ENCODE measurements at regions not wholly inside any gene's neighbourhood (a gene's known extent, or its start where the extent isn't known, plus 50 kb on each side); places are given as distances from the start of the nearest gene placed in this dataset.

DNA sequence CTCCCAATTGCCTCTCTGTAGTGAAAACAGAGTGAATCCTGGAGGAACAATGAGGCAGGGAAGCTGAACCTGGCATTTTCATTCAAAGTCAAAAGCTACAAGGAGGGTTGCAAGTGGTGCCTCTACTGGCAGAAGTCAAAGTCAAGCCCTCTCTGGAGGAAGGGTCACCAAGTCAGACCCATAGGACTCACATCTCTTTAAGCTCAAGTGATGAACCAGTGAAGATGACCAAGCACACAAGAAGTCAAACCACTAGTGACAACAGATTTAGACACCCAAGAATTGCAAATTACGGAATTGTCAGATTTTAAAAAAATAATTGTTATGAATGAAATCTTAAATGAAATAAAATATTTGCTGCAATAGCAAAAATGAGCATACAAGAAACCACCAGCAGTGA, 81.1 kb upstream of the ATP1B1 start:
- Histone ChIP-seq H3K9me3 (ENCODE audit: severe bottlenecking) (no peaks in the 10 kb centered on the region), H3K36me3 (no peaks in the 10 kb centered on the region), H3K27ac (no peak overlapping the region), H3K27me3 (ENCODE audit: insufficient read depth, low read depth, severe bottlenecking) (no peaks in the 10 kb centered on the region), H3K4me3 (ENCODE audit: low read depth, low read length) (no peak overlapping the region)
- TF ChIP-seq, protein P1, sequence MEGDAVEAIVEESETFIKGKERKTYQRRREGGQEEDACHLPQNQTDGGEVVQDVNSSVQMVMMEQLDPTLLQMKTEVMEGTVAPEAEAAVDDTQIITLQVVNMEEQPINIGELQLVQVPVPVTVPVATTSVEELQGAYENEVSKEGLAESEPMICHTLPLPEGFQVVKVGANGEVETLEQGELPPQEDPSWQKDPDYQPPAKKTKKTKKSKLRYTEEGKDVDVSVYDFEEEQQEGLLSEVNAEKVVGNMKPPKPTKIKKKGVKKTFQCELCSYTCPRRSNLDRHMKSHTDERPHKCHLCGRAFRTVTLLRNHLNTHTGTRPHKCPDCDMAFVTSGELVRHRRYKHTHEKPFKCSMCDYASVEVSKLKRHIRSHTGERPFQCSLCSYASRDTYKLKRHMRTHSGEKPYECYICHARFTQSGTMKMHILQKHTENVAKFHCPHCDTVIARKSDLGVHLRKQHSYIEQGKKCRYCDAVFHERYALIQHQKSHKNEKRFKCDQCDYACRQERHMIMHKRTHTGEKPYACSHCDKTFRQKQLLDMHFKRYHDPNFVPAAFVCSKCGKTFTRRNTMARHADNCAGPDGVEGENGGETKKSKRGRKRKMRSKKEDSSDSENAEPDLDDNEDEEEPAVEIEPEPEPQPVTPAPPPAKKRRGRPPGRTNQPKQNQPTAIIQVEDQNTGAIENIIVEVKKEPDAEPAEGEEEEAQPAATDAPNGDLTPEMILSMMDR (IDR thresholded peaks at IDR 0.05; ENCODE audit: low read depth, low read length) = no peak
- no peak for DNase-seq

DNA sequence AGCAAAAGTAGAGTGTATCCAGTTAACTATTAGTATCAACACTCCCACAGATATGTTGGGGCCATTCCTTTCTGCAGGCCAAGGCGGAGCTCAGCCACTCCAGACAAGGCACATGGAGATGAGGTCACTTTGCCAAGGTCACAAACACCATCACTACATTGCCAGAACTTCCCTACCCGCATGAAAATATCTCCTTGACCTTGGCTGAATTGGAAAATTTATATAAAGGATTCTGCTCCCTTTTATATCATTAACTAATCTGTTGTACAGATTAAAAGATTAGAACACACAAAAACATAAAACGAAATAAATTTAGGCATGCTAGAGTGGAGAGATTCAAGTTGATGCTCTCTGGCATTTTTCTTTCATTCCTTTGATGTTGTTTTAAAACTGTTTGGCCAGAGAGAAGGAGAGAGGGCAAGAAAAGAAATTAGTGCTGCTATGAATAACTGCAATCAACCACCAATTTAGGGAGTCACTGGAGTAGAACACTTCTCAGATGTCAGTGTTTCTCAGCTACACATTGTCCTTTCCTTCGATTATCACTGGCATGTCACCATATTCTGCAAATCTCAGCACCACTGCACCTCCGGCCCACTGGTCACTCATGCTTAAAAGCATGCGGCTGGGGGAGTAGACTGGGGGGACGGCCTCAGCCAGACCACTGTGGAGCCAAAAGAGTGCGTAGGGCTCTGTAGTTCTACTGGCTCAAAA, 78.7 kb upstream of the ATP1B1 start:
- TF ChIP-seq, protein P1 (IDR thresholded peaks at IDR 0.05; ENCODE audit: low read depth, low read length) = no peak
- DNase-seq = no peak
- Histone ChIP-seq H3K9me3 (ENCODE audit: severe bottlenecking) (no peaks in the 10 kb centered on the region), H3K4me3 (ENCODE audit: low read depth, low read length) (no peak overlapping the region), H3K27ac (no peak overlapping the region), H3K27me3 (ENCODE audit: insufficient read depth, low read depth, severe bottlenecking) (no peaks in the 10 kb centered on the region), H3K36me3 (no peaks in the 10 kb centered on the region)

DNA sequence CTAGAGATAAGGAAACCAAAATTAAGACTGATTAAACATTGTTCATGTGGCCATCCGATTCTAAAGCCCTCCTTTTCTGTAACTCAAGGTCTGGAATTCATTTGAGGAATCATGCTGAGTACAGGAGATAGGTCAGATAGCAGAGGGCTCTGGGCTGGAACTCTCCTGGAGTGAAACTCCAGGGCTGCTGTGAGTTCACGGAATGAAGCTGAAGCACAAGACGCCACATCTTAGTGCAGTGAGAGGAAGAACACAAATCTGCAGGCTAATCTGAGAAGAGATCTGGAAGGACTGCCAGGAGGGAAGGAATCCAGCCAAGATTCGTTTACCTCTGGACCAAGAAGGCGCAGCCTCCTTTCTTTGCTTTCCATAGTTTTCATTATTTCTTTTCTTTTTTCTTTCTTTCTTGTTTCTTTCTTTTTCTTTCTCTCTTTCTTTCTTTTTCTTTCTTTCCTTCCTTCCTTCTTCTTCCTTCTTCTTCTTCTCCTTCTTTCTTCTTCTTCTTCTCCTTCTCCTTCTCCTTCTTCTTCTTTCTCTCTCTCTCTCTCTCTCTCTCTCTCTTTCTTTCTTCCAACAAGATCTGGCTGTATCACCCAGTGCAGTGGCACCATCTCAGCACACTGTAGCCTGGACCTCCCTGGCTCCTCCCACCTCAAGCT, 74.8 kb upstream of the ATP1B1 start:
- Histone ChIP-seq H3K27me3 (ENCODE audit: insufficient read depth, low read depth, severe bottlenecking) (no peaks in the 10 kb centered on the region), H3K9me3 (ENCODE audit: severe bottlenecking) (no peaks in the 10 kb centered on the region), H3K27ac (no peak overlapping the region), H3K36me3 (no peaks in the 10 kb centered on the region), H3K4me3 (ENCODE audit: low read depth, low read length) (no peak overlapping the region)
- TF ChIP-seq, protein P1 (IDR thresholded peaks at IDR 0.05; ENCODE audit: low read depth, low read length) = no peak
- no peak for DNase-seq

DNA sequence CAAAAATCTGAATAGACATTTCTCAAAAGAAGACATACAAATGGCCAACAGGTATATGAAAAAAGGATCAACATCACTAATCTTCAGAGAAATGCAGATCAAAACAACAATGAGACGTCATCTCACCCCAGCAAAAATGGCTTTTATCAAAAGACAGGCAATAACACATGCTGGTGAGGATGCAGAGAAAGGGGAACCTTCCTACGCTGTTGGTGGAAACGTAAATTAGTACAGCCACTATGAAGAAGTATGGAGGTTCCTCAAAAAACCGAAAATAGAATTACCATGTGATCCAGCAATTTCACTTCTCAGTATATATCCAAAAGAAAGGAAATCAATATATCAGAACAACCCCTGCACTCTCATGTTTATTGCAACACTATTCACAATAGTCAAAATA, 65.1 kb upstream of the ATP1B1 start:
- TF ChIP-seq, protein P1 (IDR thresholded peaks at IDR 0.05; ENCODE audit: low read depth, low read length) = no peak
- H3K27ac ChIP-seq = no peak overlapping the region
- no peaks in the 10 kb centered on the region for H3K36me3 ChIP-seq
- H3K4me3 ChIP-seq (ENCODE audit: low read depth, low read length) = no peak overlapping the region
- no peaks in the 10 kb centered on the region for H3K27me3 ChIP-seq (ENCODE audit: insufficient read depth, low read depth, severe bottlenecking)
- DNase-seq = no peak
- no peaks in the 10 kb centered on the region for H3K9me3 ChIP-seq (ENCODE audit: severe bottlenecking)

DNA sequence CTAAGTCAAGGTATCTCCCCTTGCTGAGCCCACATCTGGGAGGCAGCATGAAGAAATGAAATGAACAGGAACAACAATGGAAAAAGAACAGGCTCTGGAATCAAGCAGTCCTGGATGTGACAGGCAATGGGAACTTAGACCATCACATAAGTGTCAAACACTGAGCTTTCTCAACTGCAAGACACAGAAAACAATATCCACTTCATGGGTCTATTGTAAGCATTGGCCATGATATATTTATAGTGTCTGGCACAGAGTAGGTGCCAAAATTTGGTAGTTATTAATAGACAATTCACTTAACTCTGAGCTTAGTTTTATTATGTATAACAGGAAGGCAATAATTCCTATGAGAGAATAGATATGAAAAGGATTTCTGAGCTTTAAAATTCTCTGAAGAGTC, 64.1 kb upstream of the ATP1B1 start:
- no peaks in the 10 kb centered on the region for H3K9me3 ChIP-seq (ENCODE audit: severe bottlenecking)
- no peak overlapping the region for H3K4me3 ChIP-seq (ENCODE audit: low read depth, low read length)
- no peak for DNase-seq
- H3K36me3 ChIP-seq = no peaks in the 10 kb centered on the region
- TF ChIP-seq, protein P1 (IDR thresholded peaks at IDR 0.05; ENCODE audit: low read depth, low read length) = no peak
- H3K27me3 ChIP-seq (ENCODE audit: insufficient read depth, low read depth, severe bottlenecking) = no peaks in the 10 kb centered on the region
- no peak overlapping the region for H3K27ac ChIP-seq
